ENCODE measurements at regions not wholly inside any gene's neighbourhood (a gene's known extent, or its start where the extent isn't known, plus 50 kb on each side); places are given as distances from the start of the nearest gene placed in this dataset.

DNA sequence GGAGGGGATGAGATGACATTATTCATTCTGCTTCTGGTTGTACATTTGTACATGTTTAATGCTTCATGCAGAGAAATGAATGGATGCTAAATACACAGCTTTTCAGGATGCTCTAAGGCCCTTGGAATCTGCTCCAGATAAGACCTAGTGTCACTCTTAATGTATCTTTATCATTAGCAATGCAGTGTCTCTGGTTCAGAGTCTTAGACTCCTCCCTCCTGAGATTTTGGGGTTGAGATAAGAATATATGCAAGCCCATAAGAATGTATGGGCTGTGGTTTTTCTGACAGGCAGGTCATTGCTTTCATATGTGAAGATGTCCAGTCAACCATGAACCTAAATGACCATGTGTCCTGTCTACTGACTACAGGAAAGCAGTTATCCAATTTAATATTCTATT, 415.5 kb downstream of the RPS6KC1 start:
- no peaks in the 10 kb centered on the region for H3K27me3 Mint-ChIP-seq
- TF ChIP-seq, protein P1, sequence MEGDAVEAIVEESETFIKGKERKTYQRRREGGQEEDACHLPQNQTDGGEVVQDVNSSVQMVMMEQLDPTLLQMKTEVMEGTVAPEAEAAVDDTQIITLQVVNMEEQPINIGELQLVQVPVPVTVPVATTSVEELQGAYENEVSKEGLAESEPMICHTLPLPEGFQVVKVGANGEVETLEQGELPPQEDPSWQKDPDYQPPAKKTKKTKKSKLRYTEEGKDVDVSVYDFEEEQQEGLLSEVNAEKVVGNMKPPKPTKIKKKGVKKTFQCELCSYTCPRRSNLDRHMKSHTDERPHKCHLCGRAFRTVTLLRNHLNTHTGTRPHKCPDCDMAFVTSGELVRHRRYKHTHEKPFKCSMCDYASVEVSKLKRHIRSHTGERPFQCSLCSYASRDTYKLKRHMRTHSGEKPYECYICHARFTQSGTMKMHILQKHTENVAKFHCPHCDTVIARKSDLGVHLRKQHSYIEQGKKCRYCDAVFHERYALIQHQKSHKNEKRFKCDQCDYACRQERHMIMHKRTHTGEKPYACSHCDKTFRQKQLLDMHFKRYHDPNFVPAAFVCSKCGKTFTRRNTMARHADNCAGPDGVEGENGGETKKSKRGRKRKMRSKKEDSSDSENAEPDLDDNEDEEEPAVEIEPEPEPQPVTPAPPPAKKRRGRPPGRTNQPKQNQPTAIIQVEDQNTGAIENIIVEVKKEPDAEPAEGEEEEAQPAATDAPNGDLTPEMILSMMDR (IDR thresholded peaks at IDR 0.05; ENCODE audit: unreplicated experiment) = no peak
- H3K4me1 Mint-ChIP-seq (ENCODE audit: low read depth) = peaks cover 7% of the 10 kb centered on the region
- no peaks in the 10 kb centered on the region for H3K36me3 Mint-ChIP-seq (ENCODE audit: insufficient read depth)
- H3K4me3 Mint-ChIP-seq (ENCODE audit: low read depth) = no peak overlapping the region
- no peak overlapping the region for H3K27ac Mint-ChIP-seq
- H3K9me3 Mint-ChIP-seq (ENCODE audit: low read depth) = no peaks in the 10 kb centered on the region
- no peak for DNase-seq (ENCODE audit: low spot score, unreplicated experiment)

DNA sequence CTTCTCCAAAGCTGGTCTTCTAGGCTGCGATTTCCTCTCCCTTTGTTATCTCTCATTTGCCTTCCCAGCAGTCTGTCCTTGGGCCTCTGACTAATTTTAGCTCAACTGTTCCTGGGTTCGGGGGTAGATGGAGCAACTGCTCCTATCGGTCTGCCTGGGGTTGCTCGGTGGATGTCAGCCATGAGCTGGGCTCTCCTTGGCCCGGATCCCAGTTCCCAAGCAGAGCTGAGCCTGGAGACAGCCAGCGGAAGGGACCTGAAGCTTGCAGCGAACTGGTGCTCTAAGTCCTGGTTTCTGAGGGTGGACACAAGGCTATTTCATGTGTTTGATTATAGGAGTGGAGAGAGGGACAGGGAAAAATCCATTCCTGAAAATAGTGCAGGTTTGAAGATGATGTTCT, 423.0 kb downstream of the RPS6KC1 start:
- TF ChIP-seq, protein P1 (IDR thresholded peaks at IDR 0.05; ENCODE audit: unreplicated experiment) = no peak
- no peak for DNase-seq (ENCODE audit: low spot score, unreplicated experiment)
- no peaks in the 10 kb centered on the region for H3K4me1 Mint-ChIP-seq (ENCODE audit: low read depth)
- H3K36me3 Mint-ChIP-seq (ENCODE audit: insufficient read depth) = no peaks in the 10 kb centered on the region
- H3K27me3 Mint-ChIP-seq = peaks cover 3% of the 10 kb centered on the region
- H3K27ac Mint-ChIP-seq = no peak overlapping the region
- H3K9me3 Mint-ChIP-seq (ENCODE audit: low read depth) = no peaks in the 10 kb centered on the region
- H3K4me3 Mint-ChIP-seq (ENCODE audit: low read depth) = no peak overlapping the region

DNA sequence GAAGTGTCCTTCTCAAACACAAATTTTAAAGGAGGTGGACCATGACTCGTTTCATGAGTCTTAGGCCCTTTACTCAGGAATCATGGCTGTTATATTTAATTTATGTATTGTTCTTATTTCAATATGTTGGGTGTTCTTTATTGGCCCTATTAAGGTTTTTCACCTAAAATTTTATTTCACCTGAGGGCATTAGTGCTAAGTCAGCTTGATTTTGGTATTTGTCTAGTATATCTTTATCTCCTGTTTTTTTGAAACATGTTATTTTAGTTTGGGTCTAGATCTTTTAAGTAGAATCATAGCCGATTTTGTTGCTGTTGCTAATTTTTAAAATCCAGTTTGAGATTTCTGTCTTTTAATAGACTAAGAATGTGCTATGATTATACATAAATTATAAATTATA, 430.4 kb downstream of the RPS6KC1 start:
- H3K4me1 Mint-ChIP-seq (ENCODE audit: low read depth) = no peaks in the 10 kb centered on the region
- no peak for DNase-seq (ENCODE audit: low spot score, unreplicated experiment)
- no peak overlapping the region for H3K27ac Mint-ChIP-seq
- TF ChIP-seq, protein P1 (IDR thresholded peaks at IDR 0.05; ENCODE audit: unreplicated experiment) = no peak
- H3K27me3 Mint-ChIP-seq = no peaks in the 10 kb centered on the region
- H3K9me3 Mint-ChIP-seq (ENCODE audit: low read depth) = peaks cover 6% of the 10 kb centered on the region
- H3K4me3 Mint-ChIP-seq (ENCODE audit: low read depth) = no peak overlapping the region
- H3K36me3 Mint-ChIP-seq (ENCODE audit: insufficient read depth) = no peaks in the 10 kb centered on the region

DNA sequence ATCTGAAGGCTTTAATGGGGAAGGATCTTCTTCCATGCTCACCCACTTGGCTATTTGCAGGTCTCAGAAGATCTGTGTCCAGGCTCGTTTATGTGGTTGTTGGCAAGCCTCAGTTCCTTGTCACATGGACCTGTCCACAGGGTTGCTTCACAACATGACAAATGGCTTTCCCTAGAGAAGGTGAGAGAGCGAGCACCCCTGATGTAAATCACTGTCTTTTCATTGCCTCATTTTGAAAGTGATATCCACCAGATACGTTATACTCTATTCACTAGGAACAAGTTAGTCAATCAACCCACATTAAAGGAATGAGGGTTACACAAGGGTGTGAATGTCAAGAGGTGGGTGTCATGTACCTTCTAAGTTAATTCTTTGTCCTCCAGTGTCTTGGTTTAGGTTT, 433.3 kb downstream of the RPS6KC1 start:
- H3K27ac Mint-ChIP-seq = no peak overlapping the region
- DNase-seq (ENCODE audit: low spot score, unreplicated experiment) = no peak
- H3K9me3 Mint-ChIP-seq (ENCODE audit: low read depth) = peaks cover 6% of the 10 kb centered on the region
- H3K4me1 Mint-ChIP-seq (ENCODE audit: low read depth) = no peaks in the 10 kb centered on the region
- no peak overlapping the region for H3K4me3 Mint-ChIP-seq (ENCODE audit: low read depth)
- H3K36me3 Mint-ChIP-seq (ENCODE audit: insufficient read depth) = no peaks in the 10 kb centered on the region
- H3K27me3 Mint-ChIP-seq = no peaks in the 10 kb centered on the region
- TF ChIP-seq, protein P1 (IDR thresholded peaks at IDR 0.05; ENCODE audit: unreplicated experiment) = no peak

DNA sequence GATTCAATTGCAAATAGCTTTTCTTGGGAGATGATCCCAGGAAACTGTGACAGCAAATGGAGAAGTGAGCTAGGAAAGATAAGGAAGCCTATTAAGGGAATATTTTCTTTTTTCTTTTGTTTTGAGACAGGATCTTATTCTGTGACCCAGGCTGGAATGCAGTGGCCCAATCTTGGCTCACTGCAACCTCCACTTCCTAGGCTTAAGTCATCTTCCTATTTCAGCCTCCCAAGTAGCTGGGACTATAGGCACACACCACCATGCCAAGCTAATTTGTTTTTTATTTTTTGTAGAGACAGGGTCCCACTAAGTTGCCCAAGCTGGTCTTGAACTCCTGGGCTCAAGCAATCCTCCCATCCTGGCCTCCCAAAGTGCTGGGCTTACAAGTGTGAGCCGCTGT, 433.7 kb downstream of the RPS6KC1 start:
- peaks cover 4% of the 10 kb centered on the region for H3K27me3 Mint-ChIP-seq
- H3K9me3 Mint-ChIP-seq (ENCODE audit: low read depth) = peaks cover 6% of the 10 kb centered on the region
- no peak overlapping the region for H3K27ac Mint-ChIP-seq
- no peaks in the 10 kb centered on the region for H3K4me1 Mint-ChIP-seq (ENCODE audit: low read depth)
- TF ChIP-seq, protein P1 (IDR thresholded peaks at IDR 0.05; ENCODE audit: unreplicated experiment) = no peak
- DNase-seq (ENCODE audit: low spot score, unreplicated experiment) = no peak
- H3K4me3 Mint-ChIP-seq (ENCODE audit: low read depth) = no peak overlapping the region
- H3K36me3 Mint-ChIP-seq (ENCODE audit: insufficient read depth) = no peaks in the 10 kb centered on the region

All from progenitor cell of endocrine pancreas (in vitro differentiated cells).